ENCODE measurements at regions not wholly inside any gene's neighbourhood (a gene's known extent, or its start where the extent isn't known, plus 50 kb on each side); places are given as distances from the start of the nearest gene placed in this dataset.

DNA sequence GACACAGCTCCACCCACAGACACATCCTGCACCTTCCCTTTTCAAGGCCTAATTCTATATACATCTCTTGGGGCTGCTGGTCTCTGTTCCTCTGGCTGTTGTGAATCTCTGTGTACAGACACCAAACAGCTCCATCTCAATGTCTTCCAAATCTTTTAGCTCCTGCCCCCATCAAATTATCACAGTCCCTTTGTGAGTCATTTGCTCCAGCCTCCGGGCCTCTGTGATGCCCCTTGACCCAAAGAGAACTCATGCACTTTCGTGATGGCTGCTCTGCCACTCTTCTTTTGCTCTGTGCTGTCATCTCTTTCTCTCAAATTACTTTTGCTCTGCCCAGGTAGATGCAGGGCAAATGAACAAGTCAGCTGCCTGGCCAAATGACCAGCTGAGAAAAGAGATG is 369.0 kb upstream of the CDIN1 start:
- FAIRE-seq, result no peak

More for the DNA sequence above, 369.0 kb upstream of the CDIN1 start:
- Histone ChIP-seq H3K27me3 (ENCODE audit: control insufficient read depth in 2 of 2, insufficient read depth in 2 of 2, low read length in 2 of 2) (no peaks in the 10 kb centered on the region), H2AFZ (ENCODE audit: low read depth, low read length) (no peak overlapping the region), H3K9me3 (replicated peaks; ENCODE audit: control insufficient read depth, insufficient read depth, low read depth, low read length) (no peaks in the 10 kb centered on the region), H3K9ac (ENCODE audit: insufficient read depth in 1 of 2, low read depth in 2 of 2, low read length in 2 of 2) (no peak overlapping the region), H3K4me1 (replicated peaks in 1 of 2; ENCODE audit: control insufficient read depth in 2 of 2, insufficient read depth in 2 of 2, low read length in 2 of 2) (no peaks in the 10 kb centered on the region), H3K27ac (ENCODE audit: extremely low read depth, low read depth, low read length) (no peak overlapping the region), H3K4me3 (no peak overlapping the region), H3K4me2 (ENCODE audit: insufficient read depth, low read length) (no peak overlapping the region), H3K36me3 (ENCODE audit: control insufficient read depth, insufficient read depth, low read length) (no peaks in the 10 kb centered on the region), H3K79me2 (ENCODE audit: control insufficient read depth, insufficient read depth, low read length) (no peaks in the 10 kb centered on the region), H3K9me1 (ENCODE audit: control insufficient read depth, insufficient read depth, low read length) (no peaks in the 10 kb centered on the region), H4K20me1 (replicated peaks; ENCODE audit: control insufficient read depth, insufficient read depth, low read length) (no peaks in the 10 kb centered on the region)
- TF ChIP-seq TEAD4 (IDR thresholded peaks at IDR 0.05; ENCODE audit: low read length) (no peak), TEAD4 (CRISPR knock-in tag; IDR thresholded peaks at IDR 0.05; ENCODE audit: borderline replicate concordance) (no peak), HNRNPH1 (optimal IDR thresholded peaks at IDR 0.05; ENCODE audit: low read depth, low read length) (no peak), KHSRP (IDR thresholded peaks at IDR 0.05) (no peak), TBP (optimal IDR thresholded peaks at IDR 0.05; ENCODE audit: low read depth, low read length) (no peak), KDM1A (IDR thresholded peaks at IDR 0.05) (no peak), ZNF311 (CRISPR knock-in tag; IDR thresholded peaks at IDR 0.05) (no peak), YBX1 (IDR thresholded peaks at IDR 0.05) (no peak), NEUROD1 (IDR thresholded peaks at IDR 0.05; ENCODE audit: borderline replicate concordance, low read depth, low read length, partially characterized antibody) (no peak), NFXL1 (CRISPR knock-in tag; IDR thresholded peaks at IDR 0.05) (no peak)
- TF ChIP-seq, protein P1, sequence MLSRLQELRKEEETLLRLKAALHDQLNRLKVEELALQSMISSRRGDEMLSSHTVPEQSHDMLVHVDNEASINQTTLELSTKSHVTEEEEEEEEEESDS (CRISPR knock-in tag; IDR thresholded peaks at IDR 0.05), result no peak
- TF ChIP-seq, protein P2, sequence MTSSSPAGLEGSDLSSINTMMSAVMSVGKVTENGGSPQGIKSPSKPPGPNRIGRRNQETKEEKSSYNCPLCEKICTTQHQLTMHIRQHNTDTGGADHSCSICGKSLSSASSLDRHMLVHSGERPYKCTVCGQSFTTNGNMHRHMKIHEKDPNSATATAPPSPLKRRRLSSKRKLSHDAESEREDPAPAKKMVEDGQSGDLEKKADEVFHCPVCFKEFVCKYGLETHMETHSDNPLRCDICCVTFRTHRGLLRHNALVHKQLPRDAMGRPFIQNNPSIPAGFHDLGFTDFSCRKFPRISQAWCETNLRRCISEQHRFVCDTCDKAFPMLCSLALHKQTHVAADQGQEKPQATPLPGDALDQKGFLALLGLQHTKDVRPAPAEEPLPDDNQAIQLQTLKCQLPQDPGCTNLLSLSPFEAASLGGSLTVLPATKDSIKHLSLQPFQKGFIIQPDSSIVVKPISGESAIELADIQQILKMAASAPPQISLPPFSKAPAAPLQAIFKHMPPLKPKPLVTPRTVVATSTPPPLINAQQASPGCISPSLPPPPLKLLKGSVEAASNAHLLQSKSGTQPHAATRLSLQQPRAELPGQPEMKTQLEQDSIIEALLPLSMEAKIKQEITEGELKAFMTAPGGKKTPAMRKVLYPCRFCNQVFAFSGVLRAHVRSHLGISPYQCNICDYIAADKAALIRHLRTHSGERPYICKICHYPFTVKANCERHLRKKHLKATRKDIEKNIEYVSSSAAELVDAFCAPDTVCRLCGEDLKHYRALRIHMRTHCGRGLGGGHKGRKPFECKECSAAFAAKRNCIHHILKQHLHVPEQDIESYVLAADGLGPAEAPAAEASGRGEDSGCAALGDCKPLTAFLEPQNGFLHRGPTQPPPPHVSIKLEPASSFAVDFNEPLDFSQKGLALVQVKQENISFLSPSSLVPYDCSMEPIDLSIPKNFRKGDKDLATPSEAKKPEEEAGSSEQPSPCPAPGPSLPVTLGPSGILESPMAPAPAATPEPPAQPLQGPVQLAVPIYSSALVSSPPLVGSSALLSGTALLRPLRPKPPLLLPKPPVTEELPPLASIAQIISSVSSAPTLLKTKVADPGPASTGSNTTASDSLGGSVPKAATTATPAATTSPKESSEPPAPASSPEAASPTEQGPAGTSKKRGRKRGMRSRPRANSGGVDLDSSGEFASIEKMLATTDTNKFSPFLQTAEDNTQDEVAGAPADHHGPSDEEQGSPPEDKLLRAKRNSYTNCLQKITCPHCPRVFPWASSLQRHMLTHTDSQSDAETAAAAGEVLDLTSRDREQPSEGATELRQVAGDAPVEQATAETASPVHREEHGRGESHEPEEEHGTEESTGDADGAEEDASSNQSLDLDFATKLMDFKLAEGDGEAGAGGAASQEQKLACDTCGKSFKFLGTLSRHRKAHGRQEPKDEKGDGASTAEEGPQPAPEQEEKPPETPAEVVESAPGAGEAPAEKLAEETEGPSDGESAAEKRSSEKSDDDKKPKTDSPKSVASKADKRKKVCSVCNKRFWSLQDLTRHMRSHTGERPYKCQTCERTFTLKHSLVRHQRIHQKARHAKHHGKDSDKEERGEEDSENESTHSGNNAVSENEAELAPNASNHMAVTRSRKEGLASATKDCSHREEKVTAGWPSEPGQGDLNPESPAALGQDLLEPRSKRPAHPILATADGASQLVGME (CRISPR knock-in tag; IDR thresholded peaks at IDR 0.05), result no peak
- TF ChIP-seq, protein P3, sequence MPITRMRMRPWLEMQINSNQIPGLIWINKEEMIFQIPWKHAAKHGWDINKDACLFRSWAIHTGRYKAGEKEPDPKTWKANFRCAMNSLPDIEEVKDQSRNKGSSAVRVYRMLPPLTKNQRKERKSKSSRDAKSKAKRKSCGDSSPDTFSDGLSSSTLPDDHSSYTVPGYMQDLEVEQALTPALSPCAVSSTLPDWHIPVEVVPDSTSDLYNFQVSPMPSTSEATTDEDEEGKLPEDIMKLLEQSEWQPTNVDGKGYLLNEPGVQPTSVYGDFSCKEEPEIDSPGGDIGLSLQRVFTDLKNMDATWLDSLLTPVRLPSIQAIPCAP (CRISPR knock-in tag; IDR thresholded peaks at IDR 0.05; ENCODE audit: borderline replicate concordance), result no peak
- ChIA-PET CTCF (ENCODE audit: low intra/inter-chr PET ratio) (no interaction called here), POLR2A (no interaction called here)
- BruUV-seq (replicated peaks), result no TSS peak
- DNase-seq (ENCODE audit: extremely low read depth in 1 of 4, low spot score in 3 of 4) (no peak), ATAC-seq (no peak)
- 0% methylated on average over 2 of the region's 2 CpGs for WGBS (ENCODE audit: insufficient coverage, low coverage, missing lambda C conversion rate)
- in situ Hi-C loops (cut with MboI) (no loop called here), intact Hi-C loops (cut with micrococcal nuclease) (no loop called here)
